A549 (cell line): ENCODE measurements at regions not wholly inside any gene's neighbourhood (a gene's known extent, or its start where the extent isn't known, plus 50 kb on each side); places are given as distances from the start of the nearest gene placed in this dataset.

Experiments used
- ATAC-seq, 2 experiments: fragments of 200-7000 bp in 1 of 2; fragments of >200 bp in 1 of 2; cut with Nextera tagmentation in 1 of 2; cut with Tn5 transposase in 1 of 2; 3 replicates each; pipeline versions ENCODE4 v1.8.0 to v1.9.1; 2018 to 2020; ENCODE audit warnings: mild to moderate bottlenecking in 1 of 2, moderate library complexity in 1 of 2
- CTCF ChIA-PET: fragments of 300-600 bp; sonication (Branson Sonifier 250); formaldehyde crosslinking; extraction: SDS; loops from one replicate; lab custom pipeline; 2021; ENCODE audit warnings: antibody characterized with exemption, inconsistent platforms; lab: Yijun Ruan, JAX
- POLR2A ChIA-PET: fragments of 350-600 bp; formaldehyde crosslinking; extraction: SDS; loops from one replicate; lab custom pipeline; 2021; ENCODE audit warnings: antibody characterized with exemption, inconsistent platforms; lab: Yijun Ruan, JAX
- DNase-seq, 2 experiments: peaks; one replicate each; pipeline versions ENCODE4 v3.0.0 to v3.0.0-alpha.2; 2011 to 2016; ENCODE audit warnings: low read depth in 1 of 2, low spot score in 1 of 2
- FAIRE-seq: peaks from 2 replicates; lab custom pipeline; 2011; peaks lifted over from hg19 to GRCh38; lab: Jason Lieb, UNC
- H3K27ac ChIP-seq, 2 experiments: fragments of >200 bp; sonication (Bioruptor Twin); formaldehyde crosslinking; 3 replicates each; pipeline ENCODE4 v1.5.1; 2016 to 2017
- H3K4me1 ChIP-seq: fragments of >200 bp; sonication (Bioruptor Twin); formaldehyde crosslinking; 3 replicates; pipeline ENCODE4 v1.6.1; 2016
- H3K4me2 ChIP-seq: fragments of >200 bp; sonication (Bioruptor Twin); formaldehyde crosslinking; 3 replicates; pipeline ENCODE4 v1.6.1; 2016
- H3K4me3 ChIP-seq: fragments of >200 bp; sonication (Bioruptor Twin); formaldehyde crosslinking; 3 replicates; pipeline ENCODE4 v1.5.1; 2016
- H3K9me3 ChIP-seq: fragments of >200 bp; sonication (Bioruptor Twin); formaldehyde crosslinking; 3 replicates; pipeline ENCODE4 v1.6.1; 2016
- BCL3 ChIP-seq: fragments of >200 bp; sonication (Bioruptor Twin); formaldehyde crosslinking; IDR thresholded peaks from 3 replicates; pipeline ENCODE4 v1.6.1; 2016
- BHLHE40 ChIP-seq: IDR thresholded peaks from 2 replicates; pipeline ENCODE4 v1.6.1; 2012; ENCODE audit warnings: low read depth, low read length, inconsistent platforms
- CBX8 ChIP-seq: fragments of 200-600 bp; sonication (generic); IDR thresholded peaks from 2 replicates; pipeline ENCODE4 v1.6.1; 2016
- CEBPB ChIP-seq, 2 experiments: fragments of >200 bp in 1 of 2; sonication (Bioruptor Twin) in 1 of 2; formaldehyde crosslinking in 1 of 2; IDR thresholded peaks; 2 replicates each; pipeline ENCODE4 v1.6.1; 2012 to 2016
- EHF ChIP-seq: fragments of 250-450 bp; sonication (Bioruptor Pico); IDR thresholded peaks from 2 replicates; pipeline ENCODE4 v1.5.0; 2020; ENCODE audit warnings: mild to moderate bottlenecking
- FOSB ChIP-seq: fragments of 250-450 bp; sonication (Bioruptor Pico); IDR thresholded peaks from 2 replicates; pipeline ENCODE4 v1.5.0; 2020; ENCODE audit warnings: mild to moderate bottlenecking, moderate library complexity
- HDAC2 ChIP-seq: fragments of 200-600 bp; sonication (generic); IDR thresholded peaks from 2 replicates; pipeline ENCODE4 v1.6.1; 2016
- MAX ChIP-seq: IDR thresholded peaks from 2 replicates; pipeline ENCODE4 v1.6.1; 2012
- NFE2L2 ChIP-seq: fragments of 150-350 bp; conservative IDR thresholded peaks from 2 replicates; pipeline ENCODE4 v1.6.1; 2014; ENCODE audit warnings: low read length
- PHF8 ChIP-seq: fragments of 200-600 bp; sonication (generic); IDR thresholded peaks from 2 replicates; pipeline ENCODE4 v1.6.1; 2016; ENCODE audit warnings: low read depth, mild to moderate bottlenecking, antibody characterized with exemption, moderate library complexity, borderline replicate concordance
- POLR2A ChIP-seq: IDR thresholded peaks from 2 replicates; pipeline ENCODE4 v1.6.1; 2012; ENCODE audit warnings: mild to moderate bottlenecking, low read length
- POLR2AphosphoS2 ChIP-seq: conservative IDR thresholded peaks from 2 replicates; pipeline ENCODE4 v1.6.1; 2012; ENCODE audit warnings: low read length, improper control_type of control experiment, inconsistent platforms
- RARB ChIP-seq: fragments of 250-450 bp; sonication (Bioruptor Pico); IDR thresholded peaks from 2 replicates; pipeline ENCODE4 v1.8.0; 2021; ENCODE audit warnings: mild to moderate bottlenecking, moderate library complexity
- REST ChIP-seq: fragments of 200-600 bp; sonication (generic); IDR thresholded peaks from 2 replicates; pipeline ENCODE4 v1.6.1; 2016; ENCODE audit warnings: antibody characterized with exemption, mild to moderate bottlenecking, moderate library complexity
- TP53 ChIP-seq: fragments of 250-450 bp; sonication (Bioruptor Pico); IDR thresholded peaks from 2 replicates; pipeline ENCODE4 v1.5.0; 2021; ENCODE audit warnings: mild to moderate bottlenecking, moderate library complexity
- ZSCAN20 ChIP-seq: fragments of 250-450 bp; sonication (Bioruptor Pico); IDR thresholded peaks from 2 replicates; pipeline ENCODE4 v1.8.0; 2022; ENCODE audit warnings: mild to moderate bottlenecking, moderate library complexity
- WGBS: methylation state at CpG from one replicate; pipeline ENCODE4 v1.1.6; 2017; ENCODE audit errors: missing lambda C conversion rate; 5-methylcytosine and 5-hydroxymethylcytosine counted together
- TF ChIP-seq, protein P1 (sequence below): IDR thresholded peaks from 2 replicates; pipeline ENCODE4 v1.6.1; 2012; ENCODE audit warnings: low read depth, borderline replicate concordance
- TF ChIP-seq, protein P2 (sequence below): fragments of 250-450 bp; sonication (Bioruptor Pico); IDR thresholded peaks from 2 replicates; pipeline ENCODE4 v1.5.0; 2020; ENCODE audit warnings: low read depth, mild to moderate bottlenecking, moderate library complexity
- TF ChIP-seq, protein P3 (sequence below): fragments of 150-350 bp; IDR thresholded peaks from 2 replicates; pipeline ENCODE4 v1.6.1; 2014; ENCODE audit warnings: low read depth, mild to moderate bottlenecking, low read length
- TF ChIP-seq, protein P4 (sequence below): fragments of >200 bp; sonication (Bioruptor Twin); formaldehyde crosslinking; IDR thresholded peaks from 2 replicates; pipeline ENCODE4 v1.6.1; 2016

GRCh38 chr4:147328189-147328588, 152.7 kb upstream of the EDNRA start:
- TF ChIP-seq, protein P1, sequence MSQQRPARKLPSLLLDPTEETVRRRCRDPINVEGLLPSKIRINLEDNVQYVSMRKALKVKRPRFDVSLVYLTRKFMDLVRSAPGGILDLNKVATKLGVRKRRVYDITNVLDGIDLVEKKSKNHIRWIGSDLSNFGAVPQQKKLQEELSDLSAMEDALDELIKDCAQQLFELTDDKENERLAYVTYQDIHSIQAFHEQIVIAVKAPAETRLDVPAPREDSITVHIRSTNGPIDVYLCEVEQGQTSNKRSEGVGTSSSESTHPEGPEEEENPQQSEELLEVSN = no peak
- TF ChIP-seq CEBPB (IDR thresholded peaks at IDR 0.05) (no peak), POLR2A (no peak), RARB (CRISPR knock-in tag) (no peak), POLR2AphosphoS2 (no peak), EHF (no peak), ZSCAN20 (no peak), BHLHE40 (no peak), PHF8 (no peak), FOSB (CRISPR knock-in tag) (no peak), HDAC2 (no peak)
- TF ChIP-seq, protein P2, sequence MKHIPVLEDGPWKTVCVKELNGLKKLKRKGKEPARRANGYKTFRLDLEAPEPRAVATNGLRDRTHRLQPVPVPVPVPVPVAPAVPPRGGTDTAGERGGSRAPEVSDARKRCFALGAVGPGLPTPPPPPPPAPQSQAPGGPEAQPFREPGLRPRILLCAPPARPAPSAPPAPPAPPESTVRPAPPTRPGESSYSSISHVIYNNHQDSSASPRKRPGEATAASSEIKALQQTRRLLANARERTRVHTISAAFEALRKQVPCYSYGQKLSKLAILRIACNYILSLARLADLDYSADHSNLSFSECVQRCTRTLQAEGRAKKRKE (CRISPR knock-in tag) = no peak
- TF ChIP-seq, protein P3, sequence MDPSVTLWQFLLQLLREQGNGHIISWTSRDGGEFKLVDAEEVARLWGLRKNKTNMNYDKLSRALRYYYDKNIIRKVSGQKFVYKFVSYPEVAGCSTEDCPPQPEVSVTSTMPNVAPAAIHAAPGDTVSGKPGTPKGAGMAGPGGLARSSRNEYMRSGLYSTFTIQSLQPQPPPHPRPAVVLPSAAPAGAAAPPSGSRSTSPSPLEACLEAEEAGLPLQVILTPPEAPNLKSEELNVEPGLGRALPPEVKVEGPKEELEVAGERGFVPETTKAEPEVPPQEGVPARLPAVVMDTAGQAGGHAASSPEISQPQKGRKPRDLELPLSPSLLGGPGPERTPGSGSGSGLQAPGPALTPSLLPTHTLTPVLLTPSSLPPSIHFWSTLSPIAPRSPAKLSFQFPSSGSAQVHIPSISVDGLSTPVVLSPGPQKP = no peak
- no peaks in the 10 kb centered on the region for H3K9me3 ChIP-seq
- no peak for FAIRE-seq
- no peak overlapping the region for H3K4me3 ChIP-seq
- no peak for ATAC-seq
- no peak for DNase-seq
- no peak overlapping the region for H3K4me2 ChIP-seq
- ChIA-PET POLR2A (no interaction called here), CTCF (no interaction called here)
- H3K27ac ChIP-seq = no peak overlapping the region
- 94% methylated on average over 2 of the region's 2 CpGs for WGBS
- no peaks in the 10 kb centered on the region for H3K4me1 ChIP-seq

GRCh38 chr4:147328756-147329446, 152.0 kb upstream of the EDNRA start:
- CTCF ChIA-PET = interaction anchor here (0.6 kb wide), 1 partner anchor 364 kb away, joined by 3 read pairs; no protein-coding TSS in a partner anchor
- POLR2A ChIA-PET = no interaction called here

More at GRCh38 chr4:147328756-147329446, 152.0 kb upstream of the EDNRA start:
- DNase-seq (no peak), FAIRE-seq (no peak), ATAC-seq (no peak)
- Histone ChIP-seq H3K4me3 (no peak overlapping the region), H3K4me2 (no peak overlapping the region), H3K9me3 (no peaks in the 10 kb centered on the region), H3K4me1 (no peaks in the 10 kb centered on the region), H3K27ac (no peak overlapping the region)
- 65% methylated on average over 8 of the region's 8 CpGs for WGBS
- no peak for TF ChIP-seq REST
- TF ChIP-seq, protein P2 (CRISPR knock-in tag) = no peak
- TF ChIP-seq, protein P4, sequence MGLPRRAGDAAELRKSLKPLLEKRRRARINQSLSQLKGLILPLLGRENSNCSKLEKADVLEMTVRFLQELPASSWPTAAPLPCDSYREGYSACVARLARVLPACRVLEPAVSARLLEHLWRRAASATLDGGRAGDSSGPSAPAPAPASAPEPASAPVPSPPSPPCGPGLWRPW = no peak
- no peak for TF ChIP-seq BCL3
- no peak for TF ChIP-seq HDAC2
- no peak for TF ChIP-seq NFE2L2
- no peak for TF ChIP-seq PHF8
- no peak for TF ChIP-seq MAX
- no peak for TF ChIP-seq CBX8
- TF ChIP-seq TP53 = no peak
